ENCODE measurements at regions not wholly inside any gene's neighbourhood (a gene's known extent, or its start where the extent isn't known, plus 50 kb on each side); places are given as distances from the start of the nearest gene placed in this dataset.

- DNase-seq (ENCODE audit: low spot score): no peak
- TF ChIP-seq, protein P1, sequence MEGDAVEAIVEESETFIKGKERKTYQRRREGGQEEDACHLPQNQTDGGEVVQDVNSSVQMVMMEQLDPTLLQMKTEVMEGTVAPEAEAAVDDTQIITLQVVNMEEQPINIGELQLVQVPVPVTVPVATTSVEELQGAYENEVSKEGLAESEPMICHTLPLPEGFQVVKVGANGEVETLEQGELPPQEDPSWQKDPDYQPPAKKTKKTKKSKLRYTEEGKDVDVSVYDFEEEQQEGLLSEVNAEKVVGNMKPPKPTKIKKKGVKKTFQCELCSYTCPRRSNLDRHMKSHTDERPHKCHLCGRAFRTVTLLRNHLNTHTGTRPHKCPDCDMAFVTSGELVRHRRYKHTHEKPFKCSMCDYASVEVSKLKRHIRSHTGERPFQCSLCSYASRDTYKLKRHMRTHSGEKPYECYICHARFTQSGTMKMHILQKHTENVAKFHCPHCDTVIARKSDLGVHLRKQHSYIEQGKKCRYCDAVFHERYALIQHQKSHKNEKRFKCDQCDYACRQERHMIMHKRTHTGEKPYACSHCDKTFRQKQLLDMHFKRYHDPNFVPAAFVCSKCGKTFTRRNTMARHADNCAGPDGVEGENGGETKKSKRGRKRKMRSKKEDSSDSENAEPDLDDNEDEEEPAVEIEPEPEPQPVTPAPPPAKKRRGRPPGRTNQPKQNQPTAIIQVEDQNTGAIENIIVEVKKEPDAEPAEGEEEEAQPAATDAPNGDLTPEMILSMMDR (IDR thresholded peaks at IDR 0.05): no peak
- ATAC-seq (ENCODE audit: low FRiP score): no peak
Observed at GRCh38 chr11:122604621-122605020, 50.9 kb upstream of the UBASH3B start.

- DNase-seq (ENCODE audit: low spot score): no peak
- no peak for ATAC-seq (ENCODE audit: low FRiP score)
- TF ChIP-seq, protein P1 (IDR thresholded peaks at IDR 0.05): no peak
Observed at GRCh38 chr11:122601141-122602125, 54.1 kb upstream of the UBASH3B start.

DNA sequence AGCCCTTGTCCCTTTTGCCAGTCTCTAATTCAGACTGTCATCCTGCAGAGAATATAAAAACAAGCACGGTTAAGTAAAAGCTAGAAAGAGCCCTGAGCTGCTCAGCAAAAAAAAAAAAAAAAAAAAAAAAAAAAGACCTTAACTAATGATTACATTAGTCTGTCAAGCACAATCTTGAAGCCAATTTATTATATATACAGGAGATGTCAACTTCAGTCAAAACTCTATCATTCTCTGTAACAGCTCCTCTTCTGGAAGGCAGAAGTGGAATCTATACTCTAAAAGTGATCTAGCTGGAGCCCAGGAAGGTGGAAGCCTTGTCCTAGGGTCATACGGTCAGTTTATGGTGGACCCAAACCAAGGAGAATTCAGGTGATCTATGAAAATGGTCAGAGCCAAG is 55.2 kb upstream of the UBASH3B start:
- ATAC-seq (ENCODE audit: low FRiP score): no peak

GRCh38 chr11:122599434-122599833 is 56.1 kb upstream of the UBASH3B start:
- DNase-seq (ENCODE audit: low spot score) (no peak), ATAC-seq (ENCODE audit: low FRiP score) (no peak)
- TF ChIP-seq, protein P1 (IDR thresholded peaks at IDR 0.05): no peak

More for the DNA sequence above, 55.2 kb upstream of the UBASH3B start:
- DNase-seq (ENCODE audit: low spot score): no peak
- TF ChIP-seq, protein P1 (IDR thresholded peaks at IDR 0.05): no peak

DNA sequence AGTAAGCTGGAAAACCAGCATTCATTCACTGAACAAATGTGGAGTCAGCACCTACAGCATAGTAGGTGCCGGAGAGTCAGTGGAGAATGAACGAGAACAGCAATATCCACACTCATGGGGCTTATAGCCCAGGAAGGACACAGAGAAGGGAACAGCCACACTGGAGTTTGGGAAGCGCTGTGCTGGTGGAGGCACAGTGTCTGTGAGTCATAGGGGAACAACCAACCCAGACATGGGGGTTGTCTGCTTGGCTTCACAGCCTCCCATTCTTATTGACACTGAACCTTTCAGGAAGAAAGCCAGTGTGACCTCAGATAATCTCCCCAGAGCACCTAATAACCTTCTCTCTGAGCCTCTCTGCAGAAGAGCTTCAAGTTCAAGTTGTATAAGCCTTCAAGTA is 56.6 kb upstream of the UBASH3B start:
- TF ChIP-seq, protein P1 (IDR thresholded peaks at IDR 0.05): no peak
- ATAC-seq (ENCODE audit: low FRiP score) (no peak), DNase-seq (ENCODE audit: low spot score) (no peak)

- ATAC-seq (ENCODE audit: low FRiP score) (no peak), DNase-seq (ENCODE audit: low spot score) (no peak)
- TF ChIP-seq, protein P1 (IDR thresholded peaks at IDR 0.05): no peak
Observed at GRCh38 chr11:122597511-122597910, 58.0 kb upstream of the UBASH3B start.

Measured in omental fat pad (tissue), 3 donors.